ENCODE measurements at regions not wholly inside any gene's neighbourhood (a gene's known extent, or its start where the extent isn't known, plus 50 kb on each side); places are given as distances from the start of the nearest gene placed in this dataset.

GRCh38 chr6:166050559-166050958 is 117.1 kb downstream of the TBXT start:
- DNase-seq: no peak

GRCh38 chr6:166046982-166047381 is 120.7 kb downstream of the TBXT start:
- DNase-seq: no peak

GRCh38 chr6:166046226-166046625 is 121.4 kb downstream of the TBXT start:
- no peak for DNase-seq

GRCh38 chr6:166045860-166046200 is 121.8 kb downstream of the TBXT start:
- DNase-seq: no peak

GRCh38 chr6:166045173-166045859 is 122.3 kb downstream of the TBXT start:
- no peak for DNase-seq

- DNase-seq: no peak
These were observed 126.4 kb downstream of the TBXT start for GRCh38 chr6:166041277-166041676.

GRCh38 chr6:166040292-166040691 is 127.4 kb downstream of the TBXT start:
- DNase-seq: no peak

- no peak for DNase-seq
These were observed 131.1 kb downstream of the TBXT start for GRCh38 chr6:166036316-166037095.

- no peak for DNase-seq
These were observed 135.1 kb downstream of the TBXT start for GRCh38 chr6:166032366-166033200.

- no peak for DNase-seq
These were observed 136.4 kb downstream of the TBXT start for GRCh38 chr6:166031275-166031674.

GRCh38 chr6:166029506-166029905 is 138.1 kb downstream of the TBXT start:
- DNase-seq: no peak

- DNase-seq: no peak
These were observed 139.9 kb downstream of the TBXT start for GRCh38 chr6:166027761-166028160.

GRCh38 chr6:166026586-166027126 is 141.0 kb downstream of the TBXT start:
- no peak for DNase-seq

GRCh38 chr6:166025149-166025898 is 142.3 kb downstream of the TBXT start:
- DNase-seq: no peak

- DNase-seq: no peak
These were observed 143.4 kb downstream of the TBXT start for GRCh38 chr6:166024252-166024651.

GRCh38 chr6:166023273-166023989 is 144.2 kb downstream of the TBXT start:
- DNase-seq: no peak

- no peak for DNase-seq
These were observed 146.2 kb downstream of the TBXT start for GRCh38 chr6:166021429-166021828.

- no peak for DNase-seq
These were observed 148.4 kb downstream of the TBXT start for GRCh38 chr6:166019214-166019613.

- DNase-seq: no peak
These were observed 150.5 kb downstream of the TBXT start for GRCh38 chr6:166017032-166017635.

- DNase-seq: no peak
These were observed 152.7 kb downstream of the TBXT start for GRCh38 chr6:166014966-166015365.
